ENCODE measurements at regions not wholly inside any gene's neighbourhood (a gene's known extent, or its start where the extent isn't known, plus 50 kb on each side); places are given as distances from the start of the nearest gene placed in this dataset.

DNA sequence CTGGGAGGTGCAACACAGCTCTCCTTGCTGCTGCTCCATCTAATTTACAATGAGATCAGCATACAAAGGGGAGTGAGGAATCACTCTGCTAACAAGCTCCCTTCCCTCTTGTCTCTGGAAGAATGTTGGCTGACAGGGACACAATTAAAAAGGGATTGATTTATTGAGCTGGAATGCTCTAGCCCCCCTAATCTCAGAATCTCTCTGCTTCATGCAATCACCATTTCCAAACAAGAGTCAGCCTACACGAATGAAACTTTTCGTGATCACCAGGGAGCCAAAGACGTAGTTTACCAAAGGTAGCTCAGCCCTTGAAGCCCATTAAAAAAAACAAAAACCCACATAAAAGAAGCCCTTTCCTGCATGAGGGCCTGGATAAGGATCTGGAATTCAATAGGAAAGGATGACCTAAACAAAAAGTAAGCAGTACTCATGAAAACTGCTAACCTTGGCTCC, 223.8 kb downstream of the C12orf75 start:
- no peaks in the 10 kb centered on the region for H3K27me3 ChIP-seq (ENCODE audit: insufficient read depth, low read length)
- no peak overlapping the region for H3K9ac ChIP-seq (ENCODE audit: low read depth, low read length)
- no peak overlapping the region for H3K4me3 ChIP-seq (ENCODE audit: low read length)
- H3K9me3 ChIP-seq (ENCODE audit: insufficient read depth, low read depth, low read length): no peaks in the 10 kb centered on the region
- peaks cover 9% of the 10 kb centered on the region; the same call in 1 of the 2 replicates for H3K4me1 ChIP-seq (ENCODE audit: insufficient read depth, low read length)
- no peak overlapping the region for H3K27ac ChIP-seq (ENCODE audit: low read length)
- no peaks in the 10 kb centered on the region for H3K36me3 ChIP-seq (ENCODE audit: insufficient read depth, low read depth, low read length)

DNA sequence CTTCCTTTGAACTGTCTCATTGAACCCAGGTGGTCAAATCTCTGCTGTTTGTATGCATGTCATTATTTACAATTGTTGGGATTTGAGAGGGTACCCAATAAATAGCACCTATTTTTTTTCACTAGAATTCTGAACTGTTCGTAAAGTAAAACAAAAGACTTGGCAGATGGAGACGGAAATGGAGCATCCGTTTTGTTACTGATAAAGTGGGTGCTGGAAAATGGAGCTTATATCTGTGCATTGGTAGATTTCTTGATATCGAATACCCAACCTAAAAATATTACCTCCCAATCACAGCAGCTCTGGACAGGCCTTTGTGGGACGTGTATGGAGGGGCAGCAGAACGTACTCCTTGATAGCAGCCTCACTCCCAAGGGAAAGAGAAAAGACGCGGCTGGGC, 224.4 kb downstream of the C12orf75 start:
- no peak overlapping the region for H3K9ac ChIP-seq (ENCODE audit: low read depth, low read length)
- no peaks in the 10 kb centered on the region for H3K9me3 ChIP-seq (ENCODE audit: insufficient read depth, low read depth, low read length)
- no peaks in the 10 kb centered on the region for H3K27me3 ChIP-seq (ENCODE audit: insufficient read depth, low read length)
- H3K27ac ChIP-seq (ENCODE audit: low read length): no peak overlapping the region
- peaks cover 9% of the 10 kb centered on the region; the same call in 1 of the 2 replicates for H3K4me1 ChIP-seq (ENCODE audit: insufficient read depth, low read length)
- no peak overlapping the region for H3K4me3 ChIP-seq (ENCODE audit: low read length)
- no peaks in the 10 kb centered on the region for H3K36me3 ChIP-seq (ENCODE audit: insufficient read depth, low read depth, low read length)

DNA sequence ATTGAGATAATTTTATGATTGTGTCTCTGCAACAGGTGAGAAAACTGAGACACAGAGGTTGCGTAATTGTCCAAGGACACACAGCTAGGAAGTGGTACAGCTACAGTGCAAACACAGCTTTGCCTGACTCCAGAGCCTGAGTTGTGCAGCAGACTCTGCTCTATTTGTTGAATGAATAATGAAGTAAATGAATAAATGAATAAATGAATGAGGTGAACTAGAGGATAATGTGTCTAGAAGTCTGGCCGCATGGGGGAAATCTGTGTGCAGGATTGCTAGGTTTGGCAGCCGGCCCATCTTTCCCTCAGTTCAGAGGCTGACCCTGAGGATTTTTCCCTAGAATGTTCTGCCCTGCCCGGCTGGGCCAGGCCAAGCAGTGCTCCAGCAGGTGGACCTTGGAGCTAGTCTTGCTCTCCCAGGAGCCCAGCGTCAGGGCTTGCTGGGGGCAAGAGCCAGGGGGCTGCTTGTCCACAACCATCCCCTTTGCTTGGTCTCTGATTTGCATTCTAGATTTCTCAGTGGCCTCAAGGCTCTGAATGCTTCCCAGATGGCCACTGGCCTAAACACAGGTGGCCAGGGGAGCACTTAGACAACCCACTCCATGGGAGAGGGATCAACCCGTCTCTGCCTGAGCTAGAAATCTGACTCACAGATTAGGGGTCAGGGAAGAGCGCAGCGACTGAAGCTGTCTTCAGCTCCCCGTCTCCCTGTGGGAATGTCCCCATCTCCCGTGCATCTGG, 225.2 kb downstream of the C12orf75 start:
- H3K4me1 ChIP-seq (ENCODE audit: insufficient read depth, low read length): peaks cover 9% of the 10 kb centered on the region; the same call in 1 of the 2 replicates
- H3K27me3 ChIP-seq (ENCODE audit: insufficient read depth, low read length): no peaks in the 10 kb centered on the region
- H3K9ac ChIP-seq (ENCODE audit: low read depth, low read length): no peak overlapping the region
- no peaks in the 10 kb centered on the region for H3K36me3 ChIP-seq (ENCODE audit: insufficient read depth, low read depth, low read length)
- no peak overlapping the region for H3K4me3 ChIP-seq (ENCODE audit: low read length)
- no peaks in the 10 kb centered on the region for H3K9me3 ChIP-seq (ENCODE audit: insufficient read depth, low read depth, low read length)
- no peak overlapping the region for H3K27ac ChIP-seq (ENCODE audit: low read length)

GRCh38 chr12:105559310-105559709, 228.8 kb downstream of the C12orf75 start:
- Histone ChIP-seq H3K27ac (ENCODE audit: low read length) (no peak overlapping the region), H3K9me3 (ENCODE audit: insufficient read depth, low read depth, low read length) (no peaks in the 10 kb centered on the region), H3K27me3 (ENCODE audit: insufficient read depth, low read length) (no peaks in the 10 kb centered on the region), H3K36me3 (ENCODE audit: insufficient read depth, low read depth, low read length) (no peaks in the 10 kb centered on the region), H3K4me1 (ENCODE audit: insufficient read depth, low read length) (peaks cover 11% of the 10 kb centered on the region), H3K4me3 (ENCODE audit: low read length) (no peak overlapping the region), H3K9ac (ENCODE audit: low read depth, low read length) (no peak overlapping the region)

DNA sequence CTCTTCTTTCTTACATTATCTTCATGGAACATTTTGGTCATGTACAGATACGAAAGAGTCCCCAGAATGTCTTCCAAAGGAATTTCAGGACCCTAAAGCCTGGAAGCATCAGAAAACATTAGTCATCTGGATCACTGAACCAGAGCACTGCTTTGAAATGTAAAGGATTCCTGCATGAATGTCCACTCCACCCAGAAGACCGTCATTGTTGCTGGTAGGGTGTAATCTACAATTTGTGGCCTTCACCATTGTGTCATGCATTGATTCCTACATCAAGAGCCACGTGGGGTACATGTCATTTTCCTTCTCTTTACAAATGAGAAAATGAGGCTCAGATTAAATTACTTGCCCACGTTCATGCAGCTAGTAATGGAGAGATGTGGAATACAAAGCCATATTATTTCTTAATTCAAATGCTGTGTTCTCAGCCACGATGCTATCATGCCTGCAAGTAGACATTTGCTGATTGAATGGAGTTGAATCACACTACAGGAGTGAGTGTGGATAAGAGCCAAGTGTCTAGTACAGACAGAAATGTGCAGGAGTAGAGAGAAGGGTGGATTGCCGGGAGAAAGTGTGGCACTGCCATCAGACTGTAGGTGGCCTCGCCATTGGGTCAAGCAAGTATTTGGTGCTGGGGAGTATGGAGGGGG, 231.2 kb downstream of the C12orf75 start:
- no peak overlapping the region for H3K4me3 ChIP-seq (ENCODE audit: low read length)
- no peaks in the 10 kb centered on the region for H3K9me3 ChIP-seq (ENCODE audit: insufficient read depth, low read depth, low read length)
- no peak overlapping the region for H3K9ac ChIP-seq (ENCODE audit: low read depth, low read length)
- peaks cover 8% of the 10 kb centered on the region; the same call in 1 of the 2 replicates for H3K4me1 ChIP-seq (ENCODE audit: insufficient read depth, low read length)
- H3K36me3 ChIP-seq (ENCODE audit: insufficient read depth, low read depth, low read length): no peaks in the 10 kb centered on the region
- H3K27me3 ChIP-seq (ENCODE audit: insufficient read depth, low read length): no peaks in the 10 kb centered on the region
- H3K27ac ChIP-seq (ENCODE audit: low read length): no peak overlapping the region

GRCh38 chr12:105562199-105562971, 231.9 kb downstream of the C12orf75 start:
- Histone ChIP-seq H3K27ac (ENCODE audit: low read length) (no peak overlapping the region), H3K9ac (ENCODE audit: low read depth, low read length) (no peak overlapping the region), H3K4me3 (ENCODE audit: low read length) (no peak overlapping the region)

DNA sequence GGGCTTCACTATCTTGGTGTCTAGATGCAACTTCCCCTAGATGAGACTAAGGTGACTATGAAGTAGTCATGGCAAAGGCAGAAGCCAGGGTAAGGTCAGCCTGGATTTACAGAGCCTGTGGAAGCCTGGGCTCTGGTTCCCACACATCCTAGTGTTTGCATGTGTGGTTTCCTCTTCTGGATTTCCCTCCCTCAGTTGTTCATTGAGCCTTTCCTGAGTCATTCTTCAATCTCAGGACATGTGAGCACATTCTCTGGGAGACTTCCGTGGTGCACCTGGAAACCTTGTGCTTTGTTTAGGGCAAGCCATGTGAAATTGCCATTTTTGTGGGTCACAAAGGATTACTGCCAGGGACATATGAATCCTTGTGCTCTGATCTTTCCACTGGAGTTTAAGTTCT, 236.6 kb downstream of the C12orf75 start:
- no peak overlapping the region for H3K9ac ChIP-seq (ENCODE audit: low read depth, low read length)
- H3K27ac ChIP-seq (ENCODE audit: low read length): no peak overlapping the region
- H3K4me3 ChIP-seq (ENCODE audit: low read length): no peak overlapping the region
- H3K9me3 ChIP-seq (ENCODE audit: insufficient read depth, low read depth, low read length): no peaks in the 10 kb centered on the region
- H3K36me3 ChIP-seq (ENCODE audit: insufficient read depth, low read depth, low read length): no peaks in the 10 kb centered on the region
- peaks cover under 1% of the 10 kb centered on the region; the same call in 1 of the 2 replicates for H3K4me1 ChIP-seq (ENCODE audit: insufficient read depth, low read length)
- no peaks in the 10 kb centered on the region for H3K27me3 ChIP-seq (ENCODE audit: insufficient read depth, low read length)

More at GRCh38 chr12:105562199-105562971, 231.9 kb downstream of the C12orf75 start:
- Histone ChIP-seq H3K4me1 (ENCODE audit: insufficient read depth, low read length) (peaks cover 8% of the 10 kb centered on the region; the same call in 1 of the 2 replicates), H3K36me3 (ENCODE audit: insufficient read depth, low read depth, low read length) (no peaks in the 10 kb centered on the region), H3K27me3 (ENCODE audit: insufficient read depth, low read length) (no peaks in the 10 kb centered on the region), H3K9me3 (ENCODE audit: insufficient read depth, low read depth, low read length) (no peaks in the 10 kb centered on the region)

- no peaks in the 10 kb centered on the region for H3K4me1 ChIP-seq (ENCODE audit: insufficient read depth, low read length)
These were observed 239.4 kb downstream of the C12orf75 start for GRCh38 chr12:105569886-105570285.

GRCh38 chr12:105570944-105571343, 240.5 kb downstream of the C12orf75 start:
- H3K36me3 ChIP-seq (ENCODE audit: insufficient read depth, low read depth, low read length): no peaks in the 10 kb centered on the region
- H3K4me1 ChIP-seq (ENCODE audit: insufficient read depth, low read length): no peaks in the 10 kb centered on the region
- H3K27ac ChIP-seq (ENCODE audit: low read length): no peak overlapping the region
- H3K9ac ChIP-seq (ENCODE audit: low read depth, low read length): no peak overlapping the region
- H3K9me3 ChIP-seq (ENCODE audit: insufficient read depth, low read depth, low read length): no peaks in the 10 kb centered on the region
- H3K27me3 ChIP-seq (ENCODE audit: insufficient read depth, low read length): no peaks in the 10 kb centered on the region
- H3K4me3 ChIP-seq (ENCODE audit: low read length): no peak overlapping the region

More at GRCh38 chr12:105569886-105570285, 239.4 kb downstream of the C12orf75 start:
- no peak overlapping the region for H3K4me3 ChIP-seq (ENCODE audit: low read length)
- H3K27ac ChIP-seq (ENCODE audit: low read length): no peak overlapping the region
- H3K9ac ChIP-seq (ENCODE audit: low read depth, low read length): no peak overlapping the region
- no peaks in the 10 kb centered on the region for H3K9me3 ChIP-seq (ENCODE audit: insufficient read depth, low read depth, low read length)
- no peaks in the 10 kb centered on the region for H3K27me3 ChIP-seq (ENCODE audit: insufficient read depth, low read length)
- H3K36me3 ChIP-seq (ENCODE audit: insufficient read depth, low read depth, low read length): no peaks in the 10 kb centered on the region

- H3K9ac ChIP-seq (ENCODE audit: low read depth, low read length): no peak overlapping the region
- no peak overlapping the region for H3K27ac ChIP-seq (ENCODE audit: low read length)
- H3K27me3 ChIP-seq (ENCODE audit: insufficient read depth, low read length): no peaks in the 10 kb centered on the region
- H3K36me3 ChIP-seq (ENCODE audit: insufficient read depth, low read depth, low read length): no peaks in the 10 kb centered on the region
- no peaks in the 10 kb centered on the region for H3K9me3 ChIP-seq (ENCODE audit: insufficient read depth, low read depth, low read length)
- H3K4me3 ChIP-seq (ENCODE audit: low read length): no peak overlapping the region
- no peaks in the 10 kb centered on the region for H3K4me1 ChIP-seq (ENCODE audit: insufficient read depth, low read length)
These were observed 243.1 kb downstream of the C12orf75 start for GRCh38 chr12:105573574-105573973.

- Histone ChIP-seq H3K9ac (ENCODE audit: low read depth, low read length) (no peak overlapping the region), H3K27ac (ENCODE audit: low read length) (no peak overlapping the region), H3K9me3 (ENCODE audit: insufficient read depth, low read depth, low read length) (no peaks in the 10 kb centered on the region), H3K27me3 (ENCODE audit: insufficient read depth, low read length) (no peaks in the 10 kb centered on the region), H3K36me3 (ENCODE audit: insufficient read depth, low read depth, low read length) (no peaks in the 10 kb centered on the region), H3K4me1 (ENCODE audit: insufficient read depth, low read length) (no peaks in the 10 kb centered on the region), H3K4me3 (ENCODE audit: low read length) (no peak overlapping the region)
These were observed 243.7 kb downstream of the C12orf75 start for GRCh38 chr12:105574056-105574715.
